ENCODE measurements at regions not wholly inside any gene's neighbourhood (a gene's known extent, or its start where the extent isn't known, plus 50 kb on each side); places are given as distances from the start of the nearest gene placed in this dataset.

DNA sequence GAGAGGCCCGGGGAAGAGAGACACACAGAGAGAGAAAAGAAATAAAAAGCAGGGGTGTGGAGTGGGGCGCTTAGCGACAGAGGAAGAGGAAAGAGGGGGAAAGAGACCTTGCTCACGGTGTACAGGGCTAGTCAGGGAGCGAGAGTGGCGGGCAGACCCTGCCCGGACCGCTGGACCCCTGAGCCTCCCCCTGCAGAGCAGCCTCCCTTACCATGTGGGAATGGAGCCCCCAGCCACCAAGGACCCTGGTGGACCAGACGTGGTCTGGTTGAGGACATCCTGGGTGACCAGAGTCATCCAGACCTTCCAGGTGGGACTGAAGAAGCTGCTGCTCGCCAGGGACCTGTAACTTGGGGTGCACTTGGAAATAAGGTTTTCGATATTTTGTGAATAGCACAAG is 129.6 kb downstream of the CHSY1 start:
- POLR2A ChIA-PET, result no interaction called here
- CTCF ChIA-PET, result interaction anchor here (0.5 to 1.1 kb wide), 3 partner anchors 11 to 471 kb away, joined by 3 to 4 read pairs (median 3); no protein-coding TSS in a partner anchor
- Mint-ChIP-seq H3K9me3 (ENCODE audit: unreplicated experiment) (peaks cover 7% of the 10 kb centered on the region), H3K36me3 (ENCODE audit: insufficient read depth, unreplicated experiment) (no peaks in the 10 kb centered on the region), H3K27ac (ENCODE audit: low read depth, unreplicated experiment) (no peak overlapping the region), H3K27me3 (ENCODE audit: insufficient read depth, unreplicated experiment) (no peaks in the 10 kb centered on the region), H3K4me1 (ENCODE audit: insufficient read depth, unreplicated experiment) (peaks cover 12% of the 10 kb centered on the region), H3K4me3 (ENCODE audit: unreplicated experiment) (no peak overlapping the region)
- BruUV-seq (replicated peaks), result no TSS peak
- no peak for TF ChIP-seq CTCF (IDR thresholded peaks at IDR 0.05; ENCODE audit: unreplicated experiment)
- intact Hi-C loops (cut with micrococcal nuclease), result no loop called here
- no peak for DNase-seq (ENCODE audit: unreplicated experiment)

DNA sequence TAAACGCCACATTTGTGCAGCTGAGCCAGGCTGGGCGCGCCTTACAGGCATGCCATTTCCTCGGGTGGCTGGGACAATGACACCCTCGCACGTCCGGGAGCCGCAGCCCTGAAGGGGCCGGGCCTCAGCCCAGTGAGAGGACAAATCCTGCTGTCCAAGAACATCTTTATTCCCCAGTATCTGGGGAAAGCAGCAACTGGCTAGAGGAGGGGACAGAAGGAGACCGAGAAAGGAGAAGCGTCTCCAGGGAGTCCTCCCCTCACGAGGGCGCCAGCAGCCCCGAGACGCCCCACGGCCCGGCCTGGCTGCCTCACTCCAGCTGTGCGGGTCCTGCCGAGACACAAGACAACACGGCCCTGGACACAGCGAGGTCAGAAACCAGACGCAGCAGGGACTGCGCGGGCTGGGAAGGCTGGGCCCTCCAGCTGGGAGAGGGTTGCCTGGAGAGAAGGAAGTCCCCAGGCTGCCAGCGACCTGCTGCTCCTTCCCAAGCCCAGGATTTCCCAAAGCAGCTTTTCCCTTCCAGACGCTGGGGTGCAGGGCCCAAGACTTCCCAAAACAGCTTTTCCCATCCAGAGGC is 130.2 kb downstream of the CHSY1 start:
- CTCF ChIA-PET, result interaction anchor here (0.9 kb wide), 1 partner anchor 204 kb away, joined by 4 read pairs; no protein-coding TSS in a partner anchor
- Mint-ChIP-seq H3K27ac (ENCODE audit: low read depth, unreplicated experiment) (no peak overlapping the region), H3K27me3 (ENCODE audit: insufficient read depth, unreplicated experiment) (no peaks in the 10 kb centered on the region)

DNA sequence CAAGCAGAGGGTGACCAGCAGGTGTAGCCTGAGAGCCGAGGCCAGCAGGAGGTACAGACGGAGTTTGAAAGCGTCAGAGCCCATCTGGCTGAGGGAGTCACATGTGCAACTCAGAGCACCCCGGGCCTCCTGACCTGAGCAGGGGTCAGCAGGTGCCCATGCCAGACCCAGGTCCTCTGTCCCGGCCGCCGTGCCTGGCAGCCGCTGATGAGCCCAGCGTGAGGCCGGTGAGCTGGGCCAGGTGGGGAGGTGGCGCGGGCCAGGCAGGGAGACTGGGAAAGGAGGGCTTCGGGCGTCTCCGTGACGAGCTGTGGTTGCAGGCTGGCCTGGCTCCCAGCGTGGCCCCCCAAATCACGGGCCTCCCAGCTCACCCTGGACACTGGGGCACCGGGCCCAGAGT is 130.9 kb downstream of the CHSY1 start:
- intact Hi-C loops (cut with micrococcal nuclease), result no loop called here
- POLR2A ChIA-PET, result no interaction called here
- Mint-ChIP-seq H3K27me3 (ENCODE audit: insufficient read depth, unreplicated experiment) (no peaks in the 10 kb centered on the region), H3K4me1 (ENCODE audit: insufficient read depth, unreplicated experiment) (peaks cover 6% of the 10 kb centered on the region), H3K27ac (ENCODE audit: low read depth, unreplicated experiment) (no peak overlapping the region), H3K4me3 (ENCODE audit: unreplicated experiment) (no peak overlapping the region), H3K36me3 (ENCODE audit: insufficient read depth, unreplicated experiment) (no peaks in the 10 kb centered on the region), H3K9me3 (ENCODE audit: unreplicated experiment) (peaks cover 7% of the 10 kb centered on the region)
- BruUV-seq (replicated peaks), result no TSS peak
- CTCF ChIA-PET, result no interaction called here
- no peak for DNase-seq (ENCODE audit: unreplicated experiment)
- TF ChIP-seq CTCF (IDR thresholded peaks at IDR 0.05; ENCODE audit: unreplicated experiment), result no peak

More for the DNA sequence above, 130.2 kb downstream of the CHSY1 start:
- intact Hi-C loops (cut with micrococcal nuclease), result no loop called here
- Mint-ChIP-seq H3K4me1 (ENCODE audit: insufficient read depth, unreplicated experiment) (peaks cover 6% of the 10 kb centered on the region), H3K36me3 (ENCODE audit: insufficient read depth, unreplicated experiment) (no peaks in the 10 kb centered on the region), H3K4me3 (ENCODE audit: unreplicated experiment) (no peak overlapping the region), H3K9me3 (ENCODE audit: unreplicated experiment) (peaks cover 7% of the 10 kb centered on the region)
- DNase-seq (ENCODE audit: unreplicated experiment), result no peak
- no TSS peak for BruUV-seq (replicated peaks)
- TF ChIP-seq CTCF (IDR thresholded peaks at IDR 0.05; ENCODE audit: unreplicated experiment), result no peak
- POLR2A ChIA-PET, result no interaction called here

- Mint-ChIP-seq H3K9me3 (ENCODE audit: unreplicated experiment) (peaks cover 7% of the 10 kb centered on the region), H3K4me1 (ENCODE audit: insufficient read depth, unreplicated experiment) (peaks cover 6% of the 10 kb centered on the region), H3K36me3 (ENCODE audit: insufficient read depth, unreplicated experiment) (no peaks in the 10 kb centered on the region), H3K27me3 (ENCODE audit: insufficient read depth, unreplicated experiment) (no peaks in the 10 kb centered on the region), H3K4me3 (ENCODE audit: unreplicated experiment) (no peak overlapping the region), H3K27ac (ENCODE audit: low read depth, unreplicated experiment) (no peak overlapping the region)
- intact Hi-C loops (cut with micrococcal nuclease), result no loop called here
- ChIA-PET CTCF (no interaction called here), POLR2A (no interaction called here)
- TF ChIP-seq CTCF (IDR thresholded peaks at IDR 0.05; ENCODE audit: unreplicated experiment), result no peak
- DNase-seq (ENCODE audit: unreplicated experiment), result no peak
- no TSS peak for BruUV-seq (replicated peaks)
Observed at GRCh38 chr15:101120473-101120872, 131.4 kb downstream of the CHSY1 start.
